ENCODE measurements at regions not wholly inside any gene's neighbourhood (a gene's known extent, or its start where the extent isn't known, plus 50 kb on each side); places are given as distances from the start of the nearest gene placed in this dataset.

GRCh38 chr12:32975122-32975521 is 78.5 kb upstream of the PKP2 start:
- TF ChIP-seq, protein P1, sequence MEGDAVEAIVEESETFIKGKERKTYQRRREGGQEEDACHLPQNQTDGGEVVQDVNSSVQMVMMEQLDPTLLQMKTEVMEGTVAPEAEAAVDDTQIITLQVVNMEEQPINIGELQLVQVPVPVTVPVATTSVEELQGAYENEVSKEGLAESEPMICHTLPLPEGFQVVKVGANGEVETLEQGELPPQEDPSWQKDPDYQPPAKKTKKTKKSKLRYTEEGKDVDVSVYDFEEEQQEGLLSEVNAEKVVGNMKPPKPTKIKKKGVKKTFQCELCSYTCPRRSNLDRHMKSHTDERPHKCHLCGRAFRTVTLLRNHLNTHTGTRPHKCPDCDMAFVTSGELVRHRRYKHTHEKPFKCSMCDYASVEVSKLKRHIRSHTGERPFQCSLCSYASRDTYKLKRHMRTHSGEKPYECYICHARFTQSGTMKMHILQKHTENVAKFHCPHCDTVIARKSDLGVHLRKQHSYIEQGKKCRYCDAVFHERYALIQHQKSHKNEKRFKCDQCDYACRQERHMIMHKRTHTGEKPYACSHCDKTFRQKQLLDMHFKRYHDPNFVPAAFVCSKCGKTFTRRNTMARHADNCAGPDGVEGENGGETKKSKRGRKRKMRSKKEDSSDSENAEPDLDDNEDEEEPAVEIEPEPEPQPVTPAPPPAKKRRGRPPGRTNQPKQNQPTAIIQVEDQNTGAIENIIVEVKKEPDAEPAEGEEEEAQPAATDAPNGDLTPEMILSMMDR (IDR thresholded peaks at IDR 0.05): no peak
- no peak for TF ChIP-seq POLR2A (IDR thresholded peaks at IDR 0.05)

All from esophagus squamous epithelium (tissue), 4 donors.